GM08714 (cell line): ENCODE measurements at regions not wholly inside any gene's neighbourhood (a gene's known extent, or its start where the extent isn't known, plus 50 kb on each side); places are given as distances from the start of the nearest gene placed in this dataset.

Experiments used
- H3K4me3 ChIP-seq: fragments of 200-500 bp; sonication (Bioruptor generic); 2 replicates; pipeline ENCODE4 v1.5.1; 2014; ENCODE audit warnings: mild to moderate bottlenecking, low read length, inconsistent platforms
- ZNF274 ChIP-seq: IDR thresholded peaks from 2 replicates; pipeline ENCODE4 v1.6.1; 2012; ENCODE audit warnings: mild to moderate bottlenecking, low read depth, low read length

DNA sequence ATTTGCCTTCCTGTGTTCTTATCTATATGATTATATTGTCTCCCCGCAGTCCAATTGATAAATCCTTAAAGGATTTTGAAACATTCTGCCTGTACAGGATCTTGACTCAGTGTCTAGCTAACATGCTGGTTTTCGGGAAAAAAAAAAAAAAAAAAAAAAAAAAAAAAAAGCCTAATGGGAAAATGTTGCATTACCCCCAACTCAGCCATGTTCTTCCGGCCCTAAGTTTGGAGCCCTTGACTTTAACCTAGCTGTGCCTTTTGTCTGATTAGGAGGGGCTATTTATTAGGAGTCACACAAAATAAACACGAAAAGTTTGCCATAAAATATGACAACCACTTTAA, 244.4 kb upstream of the TCF21 start:
- no peak for TF ChIP-seq ZNF274
- no peak overlapping the region for H3K4me3 ChIP-seq

DNA sequence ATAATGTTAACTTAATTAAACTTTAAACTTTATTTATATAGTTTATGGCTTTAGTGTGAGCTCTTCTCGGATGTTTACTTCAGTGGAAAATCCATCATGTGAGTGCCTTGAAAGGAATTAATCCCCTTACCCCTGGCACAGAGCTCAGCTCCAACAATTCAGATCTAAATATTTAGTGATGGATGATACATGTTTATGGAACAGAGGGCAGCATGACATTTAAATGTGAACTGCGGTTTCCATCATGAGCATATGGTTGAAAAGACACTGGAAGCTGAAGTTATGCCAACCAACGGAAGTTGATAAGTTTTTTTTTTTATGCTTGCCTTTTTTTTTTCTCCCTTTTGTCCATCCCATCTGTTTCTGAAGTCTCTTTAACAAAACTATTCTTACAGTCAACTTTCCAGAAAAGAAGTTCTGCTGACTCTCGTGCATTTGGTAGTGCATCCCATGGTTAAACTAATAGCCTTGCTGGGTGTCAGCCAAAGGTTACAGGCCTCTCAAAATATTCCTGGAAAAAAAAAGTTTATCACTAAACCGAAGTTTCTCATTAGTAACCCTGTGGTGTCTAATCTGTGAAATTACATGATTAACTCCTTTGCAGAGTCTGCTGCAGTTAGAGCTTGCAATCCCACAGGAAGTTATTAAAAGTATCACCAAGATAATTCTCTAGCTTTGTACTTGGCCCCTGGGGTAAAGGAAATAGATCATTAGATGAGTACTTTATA, 243.9 kb upstream of the TCF21 start:
- no peak overlapping the region for H3K4me3 ChIP-seq
- no peak for TF ChIP-seq ZNF274

GRCh38 chr6:133645966-133646740, 242.8 kb upstream of the TCF21 start:
- no peak overlapping the region for H3K4me3 ChIP-seq
- no peak for TF ChIP-seq ZNF274

GRCh38 chr6:133648581-133648980, 240.3 kb upstream of the TCF21 start:
- H3K4me3 ChIP-seq, result no peak overlapping the region
- TF ChIP-seq ZNF274, result no peak

- no peak overlapping the region for H3K4me3 ChIP-seq
- TF ChIP-seq ZNF274, result no peak
Measured at GRCh38 chr6:133671376-133671775, 217.5 kb upstream of the TCF21 start.

DNA sequence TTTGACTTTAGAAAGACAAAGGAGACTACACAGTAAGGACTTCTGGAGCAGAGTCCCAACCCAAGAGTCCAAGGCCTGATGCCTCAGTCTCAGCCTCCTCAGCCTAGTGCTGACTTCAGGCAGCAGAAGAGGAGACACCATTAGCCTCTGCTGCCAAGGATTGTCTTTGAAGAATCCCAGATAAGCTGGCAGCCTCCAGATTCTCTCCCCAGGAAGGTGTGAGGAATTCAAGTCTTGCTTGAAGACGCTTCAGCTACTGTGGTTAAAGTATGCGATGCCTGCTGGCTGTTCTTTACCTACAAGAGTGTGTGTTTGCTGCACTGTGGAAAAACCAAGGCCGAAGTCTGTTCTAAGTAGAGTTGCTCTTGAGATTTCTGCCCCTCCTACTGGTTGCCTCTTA, 215.9 kb upstream of the TCF21 start:
- TF ChIP-seq ZNF274, result no peak
- no peak overlapping the region for H3K4me3 ChIP-seq

- TF ChIP-seq ZNF274, result no peak
- H3K4me3 ChIP-seq, result no peak overlapping the region
Measured at GRCh38 chr6:133674661-133675060, 214.3 kb upstream of the TCF21 start.

DNA sequence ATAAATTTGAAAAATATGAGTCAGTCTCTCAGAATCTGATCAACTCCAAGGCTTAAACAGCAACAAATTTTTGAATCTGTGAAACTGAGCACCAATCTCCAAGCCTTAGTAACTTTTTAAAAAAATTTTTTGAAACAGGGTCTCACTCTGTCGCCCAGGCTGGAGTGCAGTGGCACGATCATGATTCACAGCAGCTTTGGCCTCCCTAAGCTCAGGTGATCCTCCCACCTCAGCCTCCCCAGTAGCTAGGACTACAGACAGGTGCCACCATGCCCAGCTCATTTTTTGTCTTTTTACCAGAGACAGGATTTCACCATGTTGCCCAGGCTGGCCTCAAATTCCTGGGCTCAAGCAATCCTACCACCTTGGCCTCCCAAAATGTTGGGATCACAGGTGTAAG, 207.9 kb upstream of the TCF21 start:
- no peak overlapping the region for H3K4me3 ChIP-seq
- TF ChIP-seq ZNF274, result no peak

- TF ChIP-seq ZNF274, result no peak
- H3K4me3 ChIP-seq, result no peak overlapping the region
Measured at GRCh38 chr6:133681891-133682290, 207.0 kb upstream of the TCF21 start.

GRCh38 chr6:133682506-133683307, 206.2 kb upstream of the TCF21 start:
- no peak for TF ChIP-seq ZNF274
- H3K4me3 ChIP-seq, result no peak overlapping the region

- TF ChIP-seq ZNF274, result no peak
- H3K4me3 ChIP-seq, result no peak overlapping the region
Measured at GRCh38 chr6:133683308-133683580, 205.7 kb upstream of the TCF21 start.

- no peak overlapping the region for H3K4me3 ChIP-seq
- no peak for TF ChIP-seq ZNF274
Measured at GRCh38 chr6:133683606-133684005, 205.3 kb upstream of the TCF21 start.

DNA sequence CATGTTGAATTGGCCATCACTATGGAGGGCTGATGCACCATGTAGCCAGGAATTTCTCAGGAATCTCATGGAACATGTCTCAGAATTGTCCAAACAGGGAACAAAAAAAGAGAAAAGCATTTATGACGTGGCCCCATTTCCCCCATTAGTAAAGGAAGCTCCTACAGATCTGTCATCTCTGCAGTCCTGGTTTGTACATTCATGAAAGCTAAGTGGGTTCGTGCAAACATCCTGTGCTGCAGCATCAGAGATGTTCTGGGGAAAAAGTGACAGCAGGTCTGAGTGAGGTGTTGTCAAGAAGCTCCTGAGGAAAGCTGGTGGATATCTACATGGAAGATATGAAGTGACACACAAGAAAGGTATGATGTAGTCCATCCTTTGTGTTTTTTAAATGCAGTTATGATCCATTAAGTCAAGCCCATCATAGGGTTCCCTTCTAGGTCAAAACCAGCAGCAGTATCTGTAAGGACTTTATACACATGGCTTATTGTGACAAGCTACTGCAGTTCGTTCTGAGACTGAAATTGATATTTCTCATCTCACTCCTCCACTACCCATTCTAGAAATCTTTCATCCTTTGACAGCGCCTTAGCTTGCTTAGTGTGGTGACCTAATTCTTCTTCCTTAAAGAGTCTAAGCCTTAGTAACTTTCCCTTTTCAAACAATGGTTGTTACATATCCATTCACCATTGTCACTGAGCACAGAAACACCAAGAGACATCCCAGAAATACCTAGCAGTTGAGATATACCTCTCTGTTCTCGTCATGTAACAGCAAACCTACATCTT, 200.0 kb upstream of the TCF21 start:
- TF ChIP-seq ZNF274, result no peak
- no peak overlapping the region for H3K4me3 ChIP-seq

GRCh38 chr6:133689863-133690262, 199.1 kb upstream of the TCF21 start:
- TF ChIP-seq ZNF274, result no peak

More at GRCh38 chr6:133689863-133690262, 199.1 kb upstream of the TCF21 start:
- no peak overlapping the region for H3K4me3 ChIP-seq
